ENCODE measurements at regions not wholly inside any gene's neighbourhood (a gene's known extent, or its start where the extent isn't known, plus 50 kb on each side); places are given as distances from the start of the nearest gene placed in this dataset.
A peak's percentile ranks its signal among the peaks of the same experiment; 100 is the strongest.

DNA sequence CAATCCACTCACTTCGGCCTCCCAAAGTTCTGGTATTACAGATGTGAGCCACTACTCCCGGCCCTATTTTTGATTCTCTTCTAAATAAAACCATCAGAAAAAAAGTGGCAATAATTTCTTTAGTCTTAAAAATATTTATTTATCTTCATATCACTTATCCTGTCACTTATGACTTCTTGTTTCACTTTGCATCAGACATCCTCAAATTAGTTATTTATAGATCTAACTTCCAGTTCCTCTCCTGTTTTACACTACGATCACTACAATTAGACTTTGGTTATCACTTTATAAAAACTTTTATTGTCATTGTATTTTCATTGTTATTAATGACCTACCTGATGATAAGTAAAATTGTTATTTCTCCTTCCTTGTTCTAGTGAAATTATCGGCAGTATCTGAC lies 783.4 kb upstream of the BRINP3 start:
- Histone ChIP-seq H3K4me3 (ENCODE audit: insufficient read depth, low read depth, low read length) (no peak overlapping the region), H3K27me3 (ENCODE audit: control insufficient read depth, insufficient read depth, low read length) (no peaks in the 10 kb centered on the region), H3K36me3 (replicated peaks; ENCODE audit: control insufficient read depth, insufficient read depth, low read length) (no peaks in the 10 kb centered on the region)
- no peak for DNase-seq

GRCh38 chr1:191279266-191279800 lies 801.7 kb upstream of the BRINP3 start:
- no peak for DNase-seq
- no peaks in the 10 kb centered on the region for H3K27me3 ChIP-seq (ENCODE audit: control insufficient read depth, insufficient read depth, low read length)
- no peak overlapping the region for H3K4me3 ChIP-seq (ENCODE audit: insufficient read depth, low read depth, low read length)
- H3K36me3 ChIP-seq (replicated peaks; ENCODE audit: control insufficient read depth, insufficient read depth, low read length): no peaks in the 10 kb centered on the region

- Histone ChIP-seq H3K4me3 (ENCODE audit: insufficient read depth, low read depth, low read length) (no peak overlapping the region), H3K27me3 (ENCODE audit: control insufficient read depth, insufficient read depth, low read length) (no peaks in the 10 kb centered on the region), H3K36me3 (replicated peaks; ENCODE audit: control insufficient read depth, insufficient read depth, low read length) (no peaks in the 10 kb centered on the region)
- no peak for DNase-seq
These were observed 806.5 kb upstream of the BRINP3 start for GRCh38 chr1:191284175-191284574.

DNA sequence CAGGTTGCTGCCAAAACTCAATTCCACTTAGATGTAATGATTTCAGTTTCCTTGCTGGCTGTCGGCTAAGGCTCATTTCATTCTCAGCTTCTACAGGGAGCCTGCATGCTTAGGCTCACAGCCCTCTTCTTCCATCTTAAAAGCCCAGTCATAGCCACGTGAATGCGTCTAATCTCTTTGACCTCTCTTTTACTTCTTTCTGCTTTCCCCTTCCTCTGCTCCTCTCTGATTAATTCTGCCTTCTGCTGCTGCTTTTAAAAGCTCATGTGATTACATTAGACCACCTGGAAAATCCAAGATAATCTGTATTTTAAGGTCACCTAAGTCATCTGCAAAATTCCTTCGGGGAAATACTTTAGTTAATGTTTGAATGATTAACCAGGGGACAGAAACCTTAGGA lies 812.8 kb upstream of the BRINP3 start:
- no peaks in the 10 kb centered on the region for H3K27me3 ChIP-seq (ENCODE audit: control insufficient read depth, insufficient read depth, low read length)
- H3K4me3 ChIP-seq (ENCODE audit: insufficient read depth, low read depth, low read length): no peak overlapping the region
- H3K36me3 ChIP-seq (replicated peaks; ENCODE audit: control insufficient read depth, insufficient read depth, low read length): no peaks in the 10 kb centered on the region
- DNase-seq: no peak

DNA sequence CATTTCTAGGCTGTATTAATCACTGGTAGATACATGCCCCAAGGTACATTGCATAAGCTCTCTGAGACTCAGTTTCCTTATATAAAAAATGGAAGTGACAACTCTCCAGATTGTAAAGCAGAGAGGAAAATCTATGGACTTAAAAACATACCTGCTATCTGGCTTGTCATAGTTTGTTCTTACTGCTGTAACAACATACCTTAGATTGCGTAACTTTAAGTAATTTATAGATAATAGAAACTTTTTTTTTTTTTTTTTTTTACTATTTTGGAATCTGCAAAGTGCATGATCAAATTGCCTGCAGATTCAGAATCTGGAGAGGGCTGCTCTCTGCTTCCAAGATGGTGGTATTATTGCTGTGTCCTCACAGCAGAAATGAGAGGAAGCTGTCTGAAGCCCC lies 827.7 kb upstream of the BRINP3 start:
- Histone ChIP-seq H3K36me3 (replicated peaks; ENCODE audit: control insufficient read depth, insufficient read depth, low read length) (no peaks in the 10 kb centered on the region), H3K4me3 (ENCODE audit: insufficient read depth, low read depth, low read length) (no peak overlapping the region), H3K27me3 (ENCODE audit: control insufficient read depth, insufficient read depth, low read length) (no peaks in the 10 kb centered on the region)
- DNase-seq: no peak

DNA sequence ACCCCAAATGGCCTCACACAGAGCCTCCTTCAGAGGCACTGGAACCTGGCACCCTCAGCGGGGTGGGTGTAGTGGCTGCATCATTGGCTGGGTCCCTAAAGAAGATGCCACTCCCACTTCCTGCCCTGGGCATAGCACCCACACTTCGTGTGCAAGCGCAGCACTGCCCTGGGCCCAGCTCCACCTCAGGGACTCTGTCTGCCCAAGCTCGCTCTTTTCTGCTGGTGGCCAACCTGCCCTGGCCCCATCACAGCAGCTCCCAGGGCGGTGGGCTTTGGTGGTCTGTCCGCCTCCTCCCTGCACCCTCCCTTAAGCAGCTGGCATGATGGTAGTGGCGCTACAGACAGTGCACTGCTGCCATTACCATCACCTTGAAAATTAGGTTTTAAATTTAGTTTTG lies 829.3 kb upstream of the BRINP3 start:
- H3K4me3 ChIP-seq (ENCODE audit: insufficient read depth, low read depth, low read length): no peak overlapping the region
- H3K36me3 ChIP-seq (replicated peaks; ENCODE audit: control insufficient read depth, insufficient read depth, low read length): no peaks in the 10 kb centered on the region
- no peaks in the 10 kb centered on the region for H3K27me3 ChIP-seq (ENCODE audit: control insufficient read depth, insufficient read depth, low read length)
- DNase-seq: no peak

GRCh38 chr1:191320062-191320461 lies 838.2 kb upstream of the RGS18 start:
- no peak for DNase-seq
- H3K36me3 ChIP-seq (replicated peaks; ENCODE audit: control insufficient read depth, insufficient read depth, low read length): no peaks in the 10 kb centered on the region
- no peaks in the 10 kb centered on the region for H3K27me3 ChIP-seq (ENCODE audit: control insufficient read depth, insufficient read depth, low read length)
- H3K4me3 ChIP-seq (ENCODE audit: insufficient read depth, low read depth, low read length): no peak overlapping the region

DNA sequence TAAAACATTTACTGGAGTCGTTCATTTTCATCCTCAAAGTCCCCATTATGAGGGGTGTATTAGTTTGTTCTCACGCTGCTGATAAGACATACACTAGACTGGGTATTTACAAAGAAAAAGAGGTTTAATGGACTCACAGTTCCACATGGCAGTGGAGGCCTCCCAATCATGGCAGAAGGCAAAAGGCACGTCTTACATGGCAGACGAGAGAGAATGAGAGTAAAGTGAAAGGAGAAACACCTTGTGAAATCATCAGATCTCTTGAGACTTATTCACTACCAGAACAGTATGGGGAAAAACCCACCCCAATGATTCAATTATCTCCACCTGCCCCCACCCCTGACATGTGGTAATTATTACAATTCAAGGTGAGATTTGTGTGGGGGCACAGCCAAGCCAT lies 830.4 kb upstream of the RGS18 start:
- Histone ChIP-seq H3K27me3 (ENCODE audit: control insufficient read depth, insufficient read depth, low read length) (no peaks in the 10 kb centered on the region), H3K36me3 (replicated peaks; ENCODE audit: control insufficient read depth, insufficient read depth, low read length) (no peaks in the 10 kb centered on the region), H3K4me3 (ENCODE audit: insufficient read depth, low read depth, low read length) (no peak overlapping the region)
- DNase-seq: no peak

GRCh38 chr1:191343816-191344215 lies 814.4 kb upstream of the RGS18 start:
- H3K36me3 ChIP-seq (replicated peaks; ENCODE audit: control insufficient read depth, insufficient read depth, low read length): no peaks in the 10 kb centered on the region
- DNase-seq: no peak
- H3K27me3 ChIP-seq (ENCODE audit: control insufficient read depth, insufficient read depth, low read length): no peaks in the 10 kb centered on the region
- H3K4me3 ChIP-seq (ENCODE audit: insufficient read depth, low read depth, low read length): no peak overlapping the region

DNA sequence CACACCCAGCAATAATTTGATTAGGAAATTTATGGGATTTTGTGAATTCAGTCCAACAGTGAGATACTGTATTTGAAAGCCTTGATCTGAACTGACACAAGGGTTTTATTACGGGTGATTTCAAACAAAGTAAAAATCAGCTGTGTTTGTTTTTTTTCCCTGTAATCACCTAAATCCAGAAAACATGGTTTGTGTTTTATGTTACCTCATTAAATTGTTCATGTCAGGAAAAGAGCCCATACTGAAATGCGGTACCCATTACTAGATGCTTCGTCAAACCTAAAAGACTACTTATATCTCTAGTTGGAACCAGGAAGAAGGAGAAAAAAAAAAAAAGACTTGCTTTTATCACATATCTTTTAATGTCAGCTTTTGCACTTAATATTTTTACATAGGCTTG lies 811.9 kb upstream of the RGS18 start:
- Histone ChIP-seq H3K4me3 (ENCODE audit: insufficient read depth, low read depth, low read length) (no peak overlapping the region), H3K27me3 (ENCODE audit: control insufficient read depth, insufficient read depth, low read length) (no peaks in the 10 kb centered on the region), H3K36me3 (replicated peaks; ENCODE audit: control insufficient read depth, insufficient read depth, low read length) (no peaks in the 10 kb centered on the region)
- DNase-seq: no peak

GRCh38 chr1:191348328-191348727 lies 809.9 kb upstream of the RGS18 start:
- peak; percentile 2 for DNase-seq
- H3K4me3 ChIP-seq (ENCODE audit: insufficient read depth, low read depth, low read length): no peak overlapping the region
- H3K27me3 ChIP-seq (ENCODE audit: control insufficient read depth, insufficient read depth, low read length): no peaks in the 10 kb centered on the region
- no peaks in the 10 kb centered on the region for H3K36me3 ChIP-seq (replicated peaks; ENCODE audit: control insufficient read depth, insufficient read depth, low read length)

DNA sequence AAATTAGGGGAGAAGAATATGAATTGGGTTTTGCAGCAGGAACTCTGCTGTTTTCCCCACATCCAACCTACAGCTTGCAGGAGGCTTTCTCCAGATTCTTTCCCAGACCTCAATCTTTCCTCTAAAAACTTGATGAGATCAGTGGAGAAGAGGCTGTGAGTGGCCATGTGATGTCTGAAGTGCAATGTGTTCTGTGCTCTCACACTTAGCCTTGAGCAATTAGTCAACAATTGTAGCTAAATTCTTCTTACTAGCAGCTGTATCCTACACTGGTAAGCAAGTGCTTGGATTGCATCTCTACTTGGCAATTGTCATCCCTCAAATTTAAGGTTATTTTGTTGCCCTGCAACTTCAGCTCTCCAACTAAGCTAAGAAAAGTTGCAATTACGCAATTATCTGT lies 807.3 kb upstream of the RGS18 start:
- no peaks in the 10 kb centered on the region for H3K27me3 ChIP-seq (ENCODE audit: control insufficient read depth, insufficient read depth, low read length)
- no peak overlapping the region for H3K4me3 ChIP-seq (ENCODE audit: insufficient read depth, low read depth, low read length)
- peak; percentile 1 for DNase-seq
- H3K36me3 ChIP-seq (replicated peaks; ENCODE audit: control insufficient read depth, insufficient read depth, low read length): no peaks in the 10 kb centered on the region

GRCh38 chr1:191358724-191359123 lies 799.5 kb upstream of the RGS18 start:
- no peak for DNase-seq
- Histone ChIP-seq H3K36me3 (replicated peaks; ENCODE audit: control insufficient read depth, insufficient read depth, low read length) (no peaks in the 10 kb centered on the region), H3K4me3 (ENCODE audit: insufficient read depth, low read depth, low read length) (no peak overlapping the region), H3K27me3 (ENCODE audit: control insufficient read depth, insufficient read depth, low read length) (no peaks in the 10 kb centered on the region)

- no peak for DNase-seq
- Histone ChIP-seq H3K4me3 (ENCODE audit: insufficient read depth, low read depth, low read length) (no peak overlapping the region), H3K27me3 (ENCODE audit: control insufficient read depth, insufficient read depth, low read length) (no peaks in the 10 kb centered on the region), H3K36me3 (replicated peaks; ENCODE audit: control insufficient read depth, insufficient read depth, low read length) (no peaks in the 10 kb centered on the region)
These were observed 791.6 kb upstream of the RGS18 start for GRCh38 chr1:191366686-191367085.

DNA sequence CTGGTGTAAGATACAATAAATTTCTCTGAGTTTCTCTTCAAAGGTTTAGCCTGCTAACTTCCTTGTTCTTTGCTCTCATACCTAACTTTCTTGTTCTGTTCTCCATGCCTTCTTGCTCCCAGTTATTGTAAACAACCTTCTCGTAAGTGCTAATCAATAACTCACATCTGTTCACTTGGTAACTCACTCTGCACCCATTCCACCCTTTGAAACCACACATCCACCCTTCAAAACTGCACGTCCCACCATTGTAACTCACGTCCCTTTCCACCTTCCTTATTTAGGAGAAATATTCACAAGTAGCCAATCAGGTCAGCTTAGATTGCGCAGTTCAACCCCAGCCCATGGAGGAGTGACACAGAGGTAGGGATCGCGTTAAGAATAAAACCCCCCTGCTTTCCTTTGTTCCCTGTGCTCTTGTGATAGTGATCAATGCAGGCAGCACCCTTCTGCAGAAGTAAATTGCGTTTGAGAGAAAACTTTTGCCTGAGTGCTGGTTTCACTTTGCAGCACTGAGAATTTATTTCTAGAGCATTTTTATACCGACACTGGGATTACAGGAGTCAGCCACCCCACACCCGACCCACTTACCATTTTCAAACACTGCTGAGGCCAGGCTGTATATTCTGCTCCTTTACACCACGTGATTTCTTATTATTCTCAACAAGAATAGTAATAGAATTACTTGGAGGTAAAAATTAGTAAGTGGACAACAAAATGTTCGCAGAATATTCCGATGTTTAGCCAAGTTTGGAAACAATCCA lies 789.2 kb upstream of the RGS18 start:
- no peaks in the 10 kb centered on the region for H3K36me3 ChIP-seq (replicated peaks; ENCODE audit: control insufficient read depth, insufficient read depth, low read length)
- no peak for DNase-seq
- H3K4me3 ChIP-seq (ENCODE audit: insufficient read depth, low read depth, low read length): no peak overlapping the region
- H3K27me3 ChIP-seq (ENCODE audit: control insufficient read depth, insufficient read depth, low read length): no peaks in the 10 kb centered on the region

DNA sequence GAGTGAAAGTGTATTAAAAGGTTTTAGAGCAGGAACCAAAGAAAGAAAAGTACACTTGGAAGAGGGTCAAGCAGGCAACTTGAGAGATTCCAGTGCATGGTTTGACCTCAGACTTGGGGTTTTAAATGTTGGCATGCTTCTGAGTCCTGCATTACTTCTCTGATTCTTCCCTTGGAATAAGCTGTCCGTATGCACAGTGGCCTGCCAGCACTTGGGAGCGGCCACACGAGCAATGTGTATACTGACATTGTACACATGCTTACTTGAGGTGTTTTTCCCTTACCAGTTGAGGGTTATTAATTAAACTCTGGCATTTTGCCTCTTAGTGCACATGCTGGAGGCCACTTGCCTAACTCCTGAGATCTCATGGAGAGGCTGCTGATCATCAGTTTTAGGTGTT lies 786.6 kb upstream of the RGS18 start:
- Histone ChIP-seq H3K36me3 (replicated peaks; ENCODE audit: control insufficient read depth, insufficient read depth, low read length) (no peaks in the 10 kb centered on the region), H3K4me3 (ENCODE audit: insufficient read depth, low read depth, low read length) (no peak overlapping the region), H3K27me3 (ENCODE audit: control insufficient read depth, insufficient read depth, low read length) (no peaks in the 10 kb centered on the region)
- no peak for DNase-seq

All from H7 (cell line).